ENCODE measurements at regions not wholly inside any gene's neighbourhood (a gene's known extent, or its start where the extent isn't known, plus 50 kb on each side); places are given as distances from the start of the nearest gene placed in this dataset.

- in situ Hi-C loops (cut with MboI) = no loop called here
- no peaks in the 10 kb centered on the region for H3K9me1 ChIP-seq (ENCODE audit: control insufficient read depth, insufficient read depth, low read length)
- H3K27me3 ChIP-seq (ENCODE audit: control insufficient read depth in 2 of 2, insufficient read depth in 2 of 2, low read length in 2 of 2) = no peaks in the 10 kb centered on the region
- H3K36me3 ChIP-seq (ENCODE audit: control insufficient read depth, insufficient read depth, low read length) = no peaks in the 10 kb centered on the region
- H3K4me3 ChIP-seq = no peak overlapping the region
- no peak for ATAC-seq
- ChIA-PET CTCF (ENCODE audit: low intra/inter-chr PET ratio) (no interaction called here), POLR2A (no interaction called here)
- no peak overlapping the region for H3K9ac ChIP-seq (ENCODE audit: insufficient read depth in 1 of 2, low read depth in 2 of 2, low read length in 2 of 2)
- no peak for FAIRE-seq
- intact Hi-C loops (cut with micrococcal nuclease) = no loop called here
- no peaks in the 10 kb centered on the region for H3K79me2 ChIP-seq (ENCODE audit: control insufficient read depth, insufficient read depth, low read length)
- DNase-seq (ENCODE audit: extremely low read depth in 1 of 4, low spot score in 3 of 4) = no peak
- no peaks in the 10 kb centered on the region for H4K20me1 ChIP-seq (replicated peaks; ENCODE audit: control insufficient read depth, insufficient read depth, low read length)
- no peak overlapping the region for H2AFZ ChIP-seq (ENCODE audit: low read depth, low read length)
- no peak overlapping the region for H3K4me2 ChIP-seq (ENCODE audit: insufficient read depth, low read length)
- WGBS (ENCODE audit: insufficient coverage, low coverage, missing lambda C conversion rate) = 0% methylated on average over 1 of the region's 1 CpG
- 0 out of 2 replicates have a peak, but pooled peaks cover 1% of the 10 kb centered on the region for H3K9me3 ChIP-seq (replicated peaks; ENCODE audit: control insufficient read depth, insufficient read depth, low read depth, low read length)
- TF ChIP-seq NFIC (IDR thresholded peaks at IDR 0.05) (no peak), GATA2 (CRISPR knock-in tag; IDR thresholded peaks at IDR 0.05) (no peak), ZNF324 (CRISPR knock-in tag; IDR thresholded peaks at IDR 0.05) (no peak), RERE (CRISPR knock-in tag; IDR thresholded peaks at IDR 0.05; ENCODE audit: borderline replicate concordance) (no peak), TAF9B (IDR thresholded peaks at IDR 0.05; ENCODE audit: partially characterized antibody) (no peak), HDAC1 (IDR thresholded peaks at IDR 0.05) (no peak), KDM4B (IDR thresholded peaks at IDR 0.05; ENCODE audit: borderline replicate concordance in 2 of 2, low read depth in 1 of 2) (no peak), DMBX1 (CRISPR knock-in tag; IDR thresholded peaks at IDR 0.05; ENCODE audit: borderline replicate concordance) (no peak), MEF2A (IDR thresholded peaks at IDR 0.05; ENCODE audit: control insufficient read depth, low read depth, low read length) (no peak), CTBP1 (IDR thresholded peaks at IDR 0.05; ENCODE audit: borderline replicate concordance) (no peak), ZFP36 (IDR thresholded peaks at IDR 0.05; ENCODE audit: low read depth, low read length, partially characterized antibody) (no peak), ZNF668 (CRISPR knock-in tag; IDR thresholded peaks at IDR 0.05) (no peak), CGGBP1 (CRISPR knock-in tag; IDR thresholded peaks at IDR 0.05) (no peak), PHB2 (IDR thresholded peaks at IDR 0.05; ENCODE audit: low read depth) (no peak)
- H3K4me1 ChIP-seq (replicated peaks in 1 of 2; ENCODE audit: control insufficient read depth in 2 of 2, insufficient read depth in 2 of 2, low read length in 2 of 2) = no peaks in the 10 kb centered on the region
- no peak overlapping the region for H3K27ac ChIP-seq (ENCODE audit: extremely low read depth, low read depth, low read length)
- BruUV-seq (replicated peaks) = no TSS peak
Measured at GRCh38 chr2:185645529-185645928, 93.1 kb upstream of the FSIP2 start.
